Thyroid gland (tissue), 4 donors: ENCODE measurements at regions not wholly inside any gene's neighbourhood (a gene's known extent, or its start where the extent isn't known, plus 50 kb on each side); places are given as distances from the start of the nearest gene placed in this dataset.
"Not testable (repeated sequence)": the region's sequence is repeated elsewhere in the genome, so short reads cannot be mapped to it uniquely, and the experiment has no call there.

ENCODE experiments used
- DNase-seq, 2 donors: peaks; one replicate each; pipeline ENCODE4 v3.0.0-alpha.2; 2019
- H3K27ac ChIP-seq, 3 donors: fragments of 200-600 bp; sonication (generic); 1 replicate in 2 of 3; 2 replicates in 1 of 3; pipeline ENCODE4 v1.5.1; 2016 to 2019; ENCODE audit warnings: mild to moderate bottlenecking in 1 of 3, moderate library complexity in 1 of 3
- H3K27me3 ChIP-seq: fragments of 200-600 bp; sonication (generic); one replicate; pipeline ENCODE4 v1.5.1; 2019
- H3K36me3 ChIP-seq, 2 donors: fragments of 200-600 bp; sonication (generic); one replicate each; pipeline ENCODE4 v1.5.1; 2016 to 2019
- H3K4me1 ChIP-seq, 2 donors: fragments of 200-600 bp; sonication (generic); one replicate each; pipeline ENCODE4 v1.5.1; 2017 to 2019
- H3K4me3 ChIP-seq, 3 donors: fragments of 200-600 bp; sonication (generic); replicated peaks in 1 of 3; 1 replicate in 2 of 3; 2 replicates in 1 of 3; pipeline ENCODE4 v1.5.1; 2016; ENCODE audit warnings: mild to moderate bottlenecking in 1 of 3
- H3K9me3 ChIP-seq: fragments of 200-600 bp; sonication (generic); one replicate; pipeline ENCODE4 v1.5.1; 2017
- CTCF ChIP-seq, 6 experiments: fragments of 200-600 bp in 3 of 6; fragments of 450-650 bp in 3 of 6; sonication (generic) in 3 of 6; IDR thresholded peaks; one replicate each; pipeline ENCODE4 v1.5.1; 2016 to 2019; ENCODE audit warnings: antibody characterized with exemption in 6 of 6, mild to moderate bottlenecking in 2 of 6, inconsistent platforms in 1 of 6, moderate library complexity in 1 of 6
- POLR2A ChIP-seq, 2 donors: fragments of 450-650 bp; IDR thresholded peaks; one replicate each; pipeline ENCODE4 v1.6.1; 2017; ENCODE audit warnings: antibody characterized with exemption in 2 of 2, mild to moderate bottlenecking in 2 of 2, moderate library complexity in 1 of 2
- WGBS, 2 donors: methylation state at CpG; one replicate each; pipeline ENCODE4 v1.1.5; 2017; 5-methylcytosine and 5-hydroxymethylcytosine counted together
- intact Hi-C: fragments of 100-400 bp; cut with DNase I; formaldehyde crosslinking; loops from one replicate; pipeline ENCODE4 v1.15.1; 2023

GRCh38 chr3:127491323-127491722 lies 99.2 kb downstream of the TPRA1 start:
- Histone ChIP-seq H3K4me3 (no peak overlapping the region), H3K4me1 (no peaks in the 10 kb centered on the region), H3K27me3 (no peaks in the 10 kb centered on the region), H3K27ac (no peak overlapping the region), H3K9me3 (no peaks in the 10 kb centered on the region), H3K36me3 (no peaks in the 10 kb centered on the region)
- intact Hi-C loops: no loop called here
- DNase-seq: no peak
- 66 to 70% methylated on average over 4 of the region's 4 CpGs for WGBS, 2 donors
- no peak for TF ChIP-seq POLR2A (IDR thresholded peaks at IDR 0.05)
- no peak for TF ChIP-seq CTCF (IDR thresholded peaks at IDR 0.05)

DNA sequence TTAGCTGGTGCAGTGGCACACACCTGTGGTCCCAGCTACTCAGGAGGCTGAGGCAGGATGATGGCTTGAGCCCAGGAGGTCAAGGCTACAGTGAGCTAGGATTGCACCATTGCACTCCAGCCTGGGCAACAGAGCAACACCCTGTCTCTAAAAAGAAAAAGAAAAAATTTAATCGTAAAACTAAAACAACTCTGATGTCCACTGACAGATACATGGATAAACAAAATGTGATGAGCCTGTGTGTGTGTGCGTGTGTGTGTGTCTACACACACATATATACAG lies 99.6 kb downstream of the TPRA1 start:
- DNase-seq, H3K4me3 ChIP-seq, H3K27ac ChIP-seq, H3K36me3 ChIP-seq, H3K27me3 ChIP-seq, H3K4me1 ChIP-seq, intact Hi-C loops, H3K9me3 ChIP-seq: not testable (repeated sequence)
- 72 to 95% methylated on average over 2 of the region's 2 CpGs for WGBS, 2 donors

DNA sequence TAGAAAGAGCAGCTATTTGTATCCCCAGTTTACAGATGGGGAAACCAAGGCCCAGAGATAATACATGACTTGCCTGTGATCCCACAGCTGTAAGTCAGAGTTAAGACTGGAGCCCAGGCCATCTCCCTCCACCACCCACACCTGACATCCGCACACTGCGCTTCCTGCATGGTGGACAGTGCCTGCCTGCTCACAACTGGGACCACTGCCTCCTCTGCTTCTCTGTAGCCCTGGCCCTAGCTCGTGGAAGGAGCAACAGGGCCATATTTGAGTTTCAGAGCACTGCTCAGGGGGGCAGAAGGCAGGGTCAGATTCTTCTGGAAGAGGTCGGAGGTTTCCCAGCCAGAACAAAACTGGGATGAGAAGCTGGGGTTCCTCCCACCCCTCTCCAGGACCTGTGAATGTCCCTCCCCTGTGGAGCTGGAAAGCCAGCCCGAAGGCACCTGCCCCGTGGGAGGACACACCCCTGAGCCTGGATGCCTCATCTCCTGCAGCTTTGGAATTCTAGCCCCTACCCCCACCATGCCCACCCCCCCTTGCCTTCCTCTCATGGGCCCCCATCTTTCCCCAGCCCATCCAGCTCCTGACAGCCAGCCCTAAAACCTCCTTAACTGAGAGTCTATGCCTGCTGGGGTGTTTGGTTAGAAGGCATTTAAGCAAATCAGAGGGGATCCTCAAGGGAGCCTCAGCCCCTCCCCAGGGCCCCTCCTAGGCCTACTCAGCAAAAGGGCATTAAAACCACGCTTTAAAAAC lies 100.1 kb downstream of the TPRA1 start:
- Histone ChIP-seq H3K36me3 (no peaks in the 10 kb centered on the region), H3K9me3 (no peaks in the 10 kb centered on the region), H3K27ac (no peak overlapping the region), H3K4me3 (no peak overlapping the region), H3K27me3 (no peaks in the 10 kb centered on the region), H3K4me1 (no peaks in the 10 kb centered on the region)
- 53 to 72% methylated on average over 6 of the region's 7 CpGs for WGBS, 2 donors
- TF ChIP-seq CTCF (IDR thresholded peaks at IDR 0.05) (no peak), POLR2A (IDR thresholded peaks at IDR 0.05) (no peak)
- intact Hi-C loops: no loop called here
- DNase-seq: no peak

DNA sequence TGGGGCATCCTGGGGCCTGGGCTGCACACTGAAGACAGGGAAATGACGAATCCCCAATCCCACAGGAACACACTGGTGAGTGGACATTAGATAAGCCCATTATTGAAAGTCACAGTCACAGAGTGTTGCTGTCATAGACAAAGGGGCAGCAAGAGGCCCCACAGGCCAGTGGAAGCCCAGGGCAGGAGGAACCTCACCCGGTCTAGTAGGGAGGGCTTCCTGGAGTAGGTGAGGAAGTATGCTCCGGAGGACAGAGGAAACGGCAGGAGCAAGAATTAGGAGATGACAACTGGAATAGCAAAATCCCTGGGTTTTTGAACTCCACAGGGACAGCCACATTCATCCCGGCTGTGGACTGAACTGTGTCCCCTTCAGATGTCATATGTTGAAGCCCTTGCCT lies 101.2 kb downstream of the TPRA1 start:
- H3K4me1 ChIP-seq: no peaks in the 10 kb centered on the region
- H3K27ac ChIP-seq: no peak overlapping the region
- WGBS, 2 donors: 91% methylated on average over 5 of the region's 5 CpGs
- TF ChIP-seq CTCF (IDR thresholded peaks at IDR 0.05) (no peak), POLR2A (IDR thresholded peaks at IDR 0.05) (no peak)
- H3K4me3 ChIP-seq: no peak overlapping the region
- no peak for DNase-seq
- no peaks in the 10 kb centered on the region for H3K36me3 ChIP-seq
- H3K9me3 ChIP-seq: no peaks in the 10 kb centered on the region
- intact Hi-C loops: no loop called here
- H3K27me3 ChIP-seq: no peaks in the 10 kb centered on the region

DNA sequence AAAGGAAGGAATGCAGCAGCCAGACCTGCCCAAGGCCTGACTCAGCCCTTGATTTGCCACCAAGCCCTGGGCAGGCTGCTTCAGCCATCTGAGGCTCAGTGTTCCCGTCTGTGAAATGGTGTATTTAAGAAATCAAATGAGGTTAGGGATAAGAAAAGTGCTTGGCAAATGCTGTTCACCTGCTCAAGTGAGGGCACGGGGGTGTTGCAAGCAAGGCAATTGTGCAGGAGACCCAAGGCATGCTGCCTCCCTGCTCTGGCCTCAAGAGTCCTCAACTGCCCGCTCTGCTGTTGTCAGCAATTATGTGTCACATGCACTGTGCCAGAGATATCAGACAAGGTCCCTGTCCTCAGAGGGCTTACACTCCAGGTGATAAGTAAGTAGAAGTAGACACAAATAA lies 101.8 kb downstream of the TPRA1 start:
- H3K27me3 ChIP-seq: no peaks in the 10 kb centered on the region
- intact Hi-C loops: no loop called here
- no peak for DNase-seq
- H3K27ac ChIP-seq: no peak overlapping the region
- WGBS, 2 donors: 81 to 89% methylated on average over 3 of the region's 3 CpGs
- H3K36me3 ChIP-seq: no peaks in the 10 kb centered on the region
- H3K9me3 ChIP-seq: no peaks in the 10 kb centered on the region
- TF ChIP-seq CTCF (IDR thresholded peaks at IDR 0.05) (no peak), POLR2A (IDR thresholded peaks at IDR 0.05) (no peak)
- no peak overlapping the region for H3K4me3 ChIP-seq
- no peaks in the 10 kb centered on the region for H3K4me1 ChIP-seq
